ENCODE measurements at regions not wholly inside any gene's neighbourhood (a gene's known extent, or its start where the extent isn't known, plus 50 kb on each side); places are given as distances from the start of the nearest gene placed in this dataset.

DNA sequence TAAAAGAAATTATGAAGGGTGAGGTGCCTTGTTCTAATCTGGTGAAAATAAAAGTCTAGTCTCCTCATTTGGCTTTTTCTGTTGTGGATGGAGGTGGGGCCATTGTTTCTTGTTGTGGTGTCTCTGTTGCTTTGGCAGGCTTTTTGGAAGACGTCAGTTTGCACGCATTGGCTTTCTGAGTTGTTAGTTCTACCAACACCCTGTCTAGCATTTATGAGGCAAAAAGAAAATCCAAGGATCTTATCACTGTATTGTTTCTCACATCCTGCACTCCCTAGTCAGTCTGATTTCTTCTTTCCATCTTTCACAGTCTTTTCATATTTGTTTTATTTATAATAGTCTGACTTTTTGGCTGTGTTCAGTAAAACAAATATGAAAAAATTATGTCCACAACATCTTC, 898.3 kb downstream of the REEP3 start:
- Histone ChIP-seq H3K36me3 (replicated peaks in 1 of 2; ENCODE audit: control insufficient read depth in 1 of 2, insufficient read depth in 2 of 2, low read length in 2 of 2) (no peaks in the 10 kb centered on the region), H4K20me1 (ENCODE audit: insufficient read depth, low read length) (no peaks in the 10 kb centered on the region), H2AFZ (ENCODE audit: low read length) (no peak overlapping the region), H3K4me2 (ENCODE audit: low read depth, low read length) (no peak overlapping the region), H3K9me3 (ENCODE audit: low read length) (no peaks in the 10 kb centered on the region), H3K4me3 (replicated peaks in 1 of 3; ENCODE audit: insufficient read depth in 1 of 3, low read depth in 2 of 3, low read length in 3 of 3) (no peak overlapping the region), H3K79me2 (ENCODE audit: insufficient read depth, low read length) (no peaks in the 10 kb centered on the region), H3K27ac (ENCODE audit: extremely low read length, insufficient read depth, low read length) (no peak overlapping the region), H3K27me3 (ENCODE audit: control insufficient read depth in 1 of 2, insufficient read depth in 2 of 2, low read length in 2 of 2) (no peaks in the 10 kb centered on the region), H3K4me1 (ENCODE audit: insufficient read depth, low read length) (no peaks in the 10 kb centered on the region), H3K9ac (ENCODE audit: insufficient read depth, low read depth, low read length) (no peak overlapping the region)
- 20% methylated on average over 2 of the region's 2 CpGs for WGBS (ENCODE audit: low lambda C conversion rate)
- TF ChIP-seq ZNF563 (CRISPR knock-in tag; IDR thresholded peaks at IDR 0.05), result no peak
- no peak for TF ChIP-seq ZNF160 (CRISPR knock-in tag; IDR thresholded peaks at IDR 0.05)
- TF ChIP-seq, protein P1, sequence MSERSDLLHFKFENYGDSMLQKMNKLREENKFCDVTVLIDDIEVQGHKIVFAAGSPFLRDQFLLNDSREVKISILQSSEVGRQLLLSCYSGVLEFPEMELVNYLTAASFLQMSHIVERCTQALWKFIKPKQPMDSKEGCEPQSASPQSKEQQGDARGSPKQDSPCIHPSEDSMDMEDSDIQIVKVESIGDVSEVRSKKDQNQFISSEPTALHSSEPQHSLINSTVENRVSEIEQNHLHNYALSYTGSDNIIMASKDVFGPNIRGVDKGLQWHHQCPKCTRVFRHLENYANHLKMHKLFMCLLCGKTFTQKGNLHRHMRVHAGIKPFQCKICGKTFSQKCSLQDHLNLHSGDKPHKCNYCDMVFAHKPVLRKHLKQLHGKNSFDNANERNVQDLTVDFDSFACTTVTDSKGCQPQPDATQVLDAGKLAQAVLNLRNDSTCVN (CRISPR knock-in tag; IDR thresholded peaks at IDR 0.05; ENCODE audit: borderline replicate concordance), result no peak
- TF ChIP-seq, protein P2, sequence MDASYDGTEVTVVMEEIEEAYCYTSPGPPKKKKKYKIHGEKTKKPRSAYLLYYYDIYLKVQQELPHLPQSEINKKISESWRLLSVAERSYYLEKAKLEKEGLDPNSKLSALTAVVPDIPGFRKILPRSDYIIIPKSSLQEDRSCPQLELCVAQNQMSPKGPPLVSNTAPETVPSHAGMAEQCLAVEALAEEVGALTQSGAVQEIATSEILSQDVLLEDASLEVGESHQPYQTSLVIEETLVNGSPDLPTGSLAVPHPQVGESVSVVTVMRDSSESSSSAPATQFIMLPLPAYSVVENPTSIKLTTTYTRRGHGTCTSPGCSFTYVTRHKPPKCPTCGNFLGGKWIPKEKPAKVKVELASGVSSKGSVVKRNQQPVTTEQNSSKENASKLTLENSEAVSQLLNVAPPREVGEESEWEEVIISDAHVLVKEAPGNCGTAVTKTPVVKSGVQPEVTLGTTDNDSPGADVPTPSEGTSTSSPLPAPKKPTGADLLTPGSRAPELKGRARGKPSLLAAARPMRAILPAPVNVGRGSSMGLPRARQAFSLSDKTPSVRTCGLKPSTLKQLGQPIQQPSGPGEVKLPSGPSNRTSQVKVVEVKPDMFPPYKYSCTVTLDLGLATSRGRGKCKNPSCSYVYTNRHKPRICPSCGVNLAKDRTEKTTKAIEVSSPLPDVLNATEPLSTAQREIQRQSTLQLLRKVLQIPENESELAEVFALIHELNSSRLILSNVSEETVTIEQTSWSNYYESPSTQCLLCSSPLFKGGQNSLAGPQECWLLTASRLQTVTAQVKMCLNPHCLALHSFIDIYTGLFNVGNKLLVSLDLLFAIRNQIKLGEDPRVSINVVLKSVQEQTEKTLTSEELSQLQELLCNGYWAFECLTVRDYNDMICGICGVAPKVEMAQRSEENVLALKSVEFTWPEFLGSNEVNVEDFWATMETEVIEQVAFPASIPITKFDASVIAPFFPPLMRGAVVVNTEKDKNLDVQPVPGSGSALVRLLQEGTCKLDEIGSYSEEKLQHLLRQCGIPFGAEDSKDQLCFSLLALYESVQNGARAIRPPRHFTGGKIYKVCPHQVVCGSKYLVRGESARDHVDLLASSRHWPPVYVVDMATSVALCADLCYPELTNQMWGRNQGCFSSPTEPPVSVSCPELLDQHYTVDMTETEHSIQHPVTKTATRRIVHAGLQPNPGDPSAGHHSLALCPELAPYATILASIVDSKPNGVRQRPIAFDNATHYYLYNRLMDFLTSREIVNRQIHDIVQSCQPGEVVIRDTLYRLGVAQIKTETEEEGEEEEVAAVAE (CRISPR knock-in tag; IDR thresholded peaks at IDR 0.05; ENCODE audit: borderline replicate concordance), result no peak
- no peak for TF ChIP-seq RARA (CRISPR knock-in tag; IDR thresholded peaks at IDR 0.05)
- TF ChIP-seq HOXD1 (CRISPR knock-in tag; IDR thresholded peaks at IDR 0.05), result no peak
- TF ChIP-seq, protein P3, sequence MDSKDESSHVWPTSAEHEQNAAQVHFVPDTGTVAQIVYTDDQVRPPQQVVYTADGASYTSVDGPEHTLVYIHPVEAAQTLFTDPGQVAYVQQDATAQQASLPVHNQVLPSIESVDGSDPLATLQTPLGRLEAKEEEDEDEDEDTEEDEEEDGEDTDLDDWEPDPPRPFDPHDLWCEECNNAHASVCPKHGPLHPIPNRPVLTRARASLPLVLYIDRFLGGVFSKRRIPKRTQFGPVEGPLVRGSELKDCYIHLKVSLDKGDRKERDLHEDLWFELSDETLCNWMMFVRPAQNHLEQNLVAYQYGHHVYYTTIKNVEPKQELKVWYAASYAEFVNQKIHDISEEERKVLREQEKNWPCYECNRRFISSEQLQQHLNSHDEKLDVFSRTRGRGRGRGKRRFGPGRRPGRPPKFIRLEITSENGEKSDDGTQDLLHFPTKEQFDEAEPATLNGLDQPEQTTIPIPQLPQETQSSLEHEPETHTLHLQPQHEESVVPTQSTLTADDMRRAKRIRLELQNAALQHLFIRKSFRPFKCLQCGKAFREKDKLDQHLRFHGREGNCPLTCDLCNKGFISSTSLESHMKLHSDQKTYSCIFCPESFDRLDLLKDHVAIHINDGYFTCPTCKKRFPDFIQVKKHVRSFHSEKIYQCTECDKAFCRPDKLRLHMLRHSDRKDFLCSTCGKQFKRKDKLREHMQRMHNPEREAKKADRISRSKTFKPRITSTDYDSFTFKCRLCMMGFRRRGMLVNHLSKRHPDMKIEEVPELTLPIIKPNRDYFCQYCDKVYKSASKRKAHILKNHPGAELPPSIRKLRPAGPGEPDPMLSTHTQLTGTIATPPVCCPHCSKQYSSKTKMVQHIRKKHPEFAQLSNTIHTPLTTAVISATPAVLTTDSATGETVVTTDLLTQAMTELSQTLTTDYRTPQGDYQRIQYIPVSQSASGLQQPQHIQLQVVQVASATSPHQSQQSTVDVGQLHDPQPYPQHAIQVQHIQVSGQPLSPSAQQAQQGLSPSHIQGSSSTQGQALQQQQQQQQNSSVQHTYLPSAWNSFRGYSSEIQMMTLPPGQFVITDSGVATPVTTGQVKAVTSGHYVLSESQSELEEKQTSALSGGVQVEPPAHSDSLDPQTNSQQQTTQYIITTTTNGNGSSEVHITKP (CRISPR knock-in tag; IDR thresholded peaks at IDR 0.05; ENCODE audit: low read depth), result no peak
- TF ChIP-seq ELF1 (CRISPR knock-in tag; IDR thresholded peaks at IDR 0.05), result no peak
- TF ChIP-seq GATA4 (IDR thresholded peaks at IDR 0.05; ENCODE audit: borderline replicate concordance, low read depth), result no peak
- no peak for DNase-seq (ENCODE audit: low spot score)
- in situ Hi-C loops (cut with HindIII; ENCODE audit: extremely low pct_ligation_motif_present, low pct_unique_long_range_greater_than_20kb) (no loop called here), intact Hi-C loops (cut with micrococcal nuclease; ENCODE audit: unreplicated experiment) (no loop called here)
- ChIA-PET CTCF (ENCODE audit: low intra/inter-chr PET ratio, low total read pairs) (no interaction called here), POLR2A (no interaction called here)
- no peak for FAIRE-seq
- no peak for ATAC-seq
- BruUV-seq (replicated peaks), result no TSS peak

Data from HepG2 (cell line).